HCT116 (cell line): ENCODE measurements at regions not wholly inside any gene's neighbourhood (a gene's known extent, or its start where the extent isn't known, plus 50 kb on each side); places are given as distances from the start of the nearest gene placed in this dataset.

Experiments
- ATAC-seq: fragments of 200-7000 bp; cut with Tn5 transposase; 2 replicates; pipeline ENCODE4 v1.9.1; 2020; ENCODE audit warnings: mild to moderate bottlenecking, moderate library complexity
- BruUV-seq: library from RNA; stranded (reverse); fragments of 400-500 nt; replicated peaks from 2 replicates; lab custom pipeline; 2021; lab: Mats Ljungman, UMichigan
- CTCF ChIA-PET: fragments of 300-600 bp; sonication (Branson Sonifier 250); formaldehyde crosslinking; loops from one replicate; lab custom pipeline; 2021; ENCODE audit warnings: antibody characterized with exemption; lab: Charles Lee
- POLR2A ChIA-PET: fragments of 300-600, 350-600 bp; sonication (Branson Sonifier 250); formaldehyde crosslinking; loops from one replicate; lab custom pipeline; 2021; ENCODE audit warnings: antibody characterized with exemption; lab: Charles Lee
- RAD21 ChIA-PET, 2 experiments: fragments of 300-600 bp; sonication (Branson Sonifier 250); formaldehyde crosslinking; loops; one replicate each; lab custom pipeline; 2023; ENCODE audit warnings: low total read pairs in 2 of 2; ENCODE audit not compliant: uncharacterized antibody in 2 of 2, unreplicated experiment in 2 of 2, low non-redundant PET in 1 of 2; lab: Charles Lee
- DNase-seq: peaks from one replicate; pipeline ENCODE4 v3.0.0-alpha.2; 2010; ENCODE audit warnings: low read depth, low spot score
- H2AFZ ChIP-seq: fragments of 200-600 bp; shearing (Covaris generic), sonication (generic); 2 replicates; pipeline ENCODE4 v1.6.1; 2017; ENCODE audit warnings: low read depth, mixed run types, mixed read lengths, antibody characterized with exemption, low read length; ENCODE audit not compliant: poor library complexity, severe bottlenecking
- H3K27ac ChIP-seq: 2 replicates; pipeline ENCODE4 v1.5.1; 2012; ENCODE audit warnings: low read depth, low read length
- H3K27me3 ChIP-seq: fragments of 200-600 bp; sonication (generic); 2 replicates; pipeline ENCODE4 v1.6.1; 2016; ENCODE audit warnings: mixed run types, low read length, mixed read lengths; ENCODE audit not compliant: insufficient read depth
- H3K36me3 ChIP-seq, 2 experiments: fragments of 200-500 bp in 1 of 2; fragments of 200-600 bp in 1 of 2; sonication (Bioruptor generic) in 1 of 2; sonication (generic) in 1 of 2; 2 replicates each; pipeline versions ENCODE4 v1.5.1 to v1.6.1; 2014 to 2016; ENCODE audit warnings: low read length in 2 of 2, inconsistent platforms in 1 of 2, mixed read lengths in 1 of 2, mixed run types in 1 of 2; ENCODE audit not compliant: insufficient read depth in 2 of 2, control insufficient read depth in 1 of 2
- H3K4me1 ChIP-seq, 2 experiments: fragments of 200-600 bp in 1 of 2; sonication (generic) in 1 of 2; 2 replicates each; pipeline versions ENCODE4 v1.5.1 to v1.6.1; 2012 to 2017; ENCODE audit warnings: low read length in 2 of 2, inconsistent platforms in 1 of 2, mild to moderate bottlenecking in 1 of 2, mixed read lengths in 1 of 2, mixed run types in 1 of 2, moderate library complexity in 1 of 2; ENCODE audit not compliant: insufficient read depth in 2 of 2, control insufficient read depth in 1 of 2
- H3K4me2 ChIP-seq: fragments of 200-600 bp; sonication (generic); 2 replicates; pipeline ENCODE4 v1.6.1; 2017; ENCODE audit warnings: mixed run types, low read length, mixed read lengths
- H3K4me3 ChIP-seq, 2 experiments: fragments of 200-600 bp in 1 of 2; sonication (generic) in 1 of 2; replicated peaks in 1 of 2; 2 replicates each; pipeline ENCODE4 v1.5.1; 2011 to 2016; ENCODE audit warnings: low read length in 2 of 2, control low read depth in 1 of 2, low read depth in 1 of 2, mild to moderate bottlenecking in 1 of 2, mixed read lengths in 1 of 2, mixed run types in 1 of 2
- H3K79me2 ChIP-seq: fragments of 200-600 bp; sonication (generic); 2 replicates; pipeline ENCODE4 v1.6.1; 2017; ENCODE audit warnings: mild to moderate bottlenecking, mixed run types, low read length, moderate library complexity, mixed read lengths; ENCODE audit not compliant: insufficient read depth
- H3K9ac ChIP-seq: fragments of 200-600 bp; sonication (generic); 2 replicates; pipeline ENCODE4 v1.6.1; 2016; ENCODE audit warnings: low read length, mixed read lengths
- H3K9me2 ChIP-seq: fragments of 200-600 bp; sonication (generic), shearing (Covaris generic); 2 replicates; pipeline ENCODE4 v1.6.1; 2017; ENCODE audit warnings: mixed run types, mild to moderate bottlenecking, moderate library complexity; ENCODE audit not compliant: insufficient read depth
- H3K9me3 ChIP-seq, 2 experiments: fragments of 200-500 bp in 1 of 2; fragments of 200-600 bp in 1 of 2; sonication (Bioruptor generic) in 1 of 2; sonication (generic) in 1 of 2; 2 replicates each; pipeline ENCODE4 v1.6.1; 2014 to 2017; ENCODE audit warnings: low read length in 2 of 2, mixed read lengths in 2 of 2, inconsistent platforms in 1 of 2, low read depth in 1 of 2, mild to moderate bottlenecking in 1 of 2, mixed run types in 1 of 2, moderate library complexity in 1 of 2; ENCODE audit not compliant: control insufficient read depth in 1 of 2, insufficient read depth in 1 of 2
- H4K20me1 ChIP-seq: fragments of 200-600 bp; sonication (generic), shearing (Covaris generic); 2 replicates; pipeline ENCODE4 v1.6.1; 2017; ENCODE audit warnings: mixed run types, mild to moderate bottlenecking, moderate library complexity; ENCODE audit not compliant: insufficient read depth
- EGR1 ChIP-seq: IDR thresholded peaks from 2 replicates; pipeline ENCODE4 v1.6.1; 2012; ENCODE audit warnings: low read depth
- ELF1 ChIP-seq: IDR thresholded peaks from 2 replicates; pipeline ENCODE4 v1.6.1; 2012; ENCODE audit warnings: low read depth, borderline replicate concordance
- EZH2phosphoT487 ChIP-seq: fragments of 200-600 bp; IDR thresholded peaks from 2 replicates; pipeline ENCODE4 v1.6.1; 2018; ENCODE audit warnings: antibody characterized with exemption, borderline replicate concordance
- POLR2A ChIP-seq: IDR thresholded peaks from 2 replicates; pipeline ENCODE4 v1.7.0; 2011; ENCODE audit warnings: borderline replicate concordance; ENCODE audit not compliant: insufficient read depth, insufficient read length; ENCODE audit errors: extremely low read depth
- SP1 ChIP-seq: IDR thresholded peaks from 2 replicates; pipeline ENCODE4 v1.6.1; 2012; ENCODE audit warnings: low read depth
- TCF7L2 ChIP-seq: IDR thresholded peaks from 2 replicates; pipeline ENCODE4 v1.7.0; 2011; ENCODE audit warnings: borderline replicate concordance, inconsistent platforms; ENCODE audit not compliant: insufficient read depth, insufficient read length; ENCODE audit errors: extremely low read depth
- ZNF274 ChIP-seq: fragments of 200-500 bp; sonication (Bioruptor generic); IDR thresholded peaks from 2 replicates; pipeline ENCODE4 v1.6.1; 2014; ENCODE audit warnings: mild to moderate bottlenecking, low read depth, low read length, inconsistent platforms
- intact Hi-C: fragments of 100-400 bp; cut with micrococcal nuclease; formaldehyde crosslinking; loops from 2 replicates; pipeline ENCODE4 v1.10.0; 2022
- TF ChIP-seq, protein P1 (sequence below): IDR thresholded peaks from 2 replicates; pipeline ENCODE4 v1.6.1; 2011; ENCODE audit warnings: mild to moderate bottlenecking, low read length, moderate library complexity; ENCODE audit not compliant: insufficient replicate concordance; ENCODE audit errors: extremely low read depth

DNA sequence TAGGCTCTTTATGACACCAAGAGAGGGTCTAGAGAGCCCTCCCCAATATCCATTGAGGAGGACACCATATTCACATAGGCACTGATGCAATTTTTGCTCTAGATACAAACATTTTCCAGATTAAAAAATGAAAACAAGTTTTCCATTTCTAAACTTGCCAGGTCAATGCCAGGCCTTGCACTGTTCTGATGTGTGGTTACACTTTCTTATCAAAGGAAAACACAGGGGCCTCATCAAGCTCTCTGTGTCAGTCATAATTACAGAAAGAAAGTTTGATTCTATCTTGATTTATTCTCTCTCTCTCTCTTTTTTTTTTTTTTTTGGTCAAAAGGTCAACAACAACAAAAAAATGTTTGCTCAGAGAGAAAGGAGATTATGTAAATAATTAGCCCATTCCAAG is 80.2 kb upstream of the ACSL4 start:
- Histone ChIP-seq H3K9ac (no peak overlapping the region), H3K27me3 (no peaks in the 10 kb centered on the region), H4K20me1 (no peaks in the 10 kb centered on the region), H3K9me3 (no peaks in the 10 kb centered on the region), H3K4me3 (no peak overlapping the region), H2AFZ (no peak overlapping the region), H3K27ac (no peak overlapping the region), H3K79me2 (no peaks in the 10 kb centered on the region), H3K36me3 (no peaks in the 10 kb centered on the region), H3K4me1 (no peaks in the 10 kb centered on the region), H3K9me2 (no peaks in the 10 kb centered on the region), H3K4me2 (no peak overlapping the region)
- TF ChIP-seq EGR1 (no peak), SP1 (no peak), ZNF274 (no peak), POLR2A (no peak), ELF1 (no peak)
- ATAC-seq (no peak), DNase-seq (no peak)
- ChIA-PET RAD21 (no interaction called here), CTCF (no interaction called here), POLR2A (no interaction called here)
- intact Hi-C loops, result no loop called here
- BruUV-seq, result no TSS peak

GRCh38 chrX:109818976-109819375 is 85.9 kb upstream of the ACSL4 start:
- Histone ChIP-seq H3K79me2 (no peaks in the 10 kb centered on the region), H3K27ac (no peak overlapping the region), H4K20me1 (no peaks in the 10 kb centered on the region), H3K9me2 (no peaks in the 10 kb centered on the region), H3K9me3 (no peaks in the 10 kb centered on the region), H3K4me1 (no peaks in the 10 kb centered on the region), H2AFZ (no peak overlapping the region), H3K36me3 (no peaks in the 10 kb centered on the region), H3K4me2 (no peak overlapping the region)
- DNase-seq (no peak), ATAC-seq (no peak)
- RAD21 ChIA-PET, result no interaction called here
- POLR2A ChIA-PET, result no interaction called here
- BruUV-seq, result no TSS peak
- CTCF ChIA-PET, result no interaction called here
- intact Hi-C loops, result no loop called here
- TF ChIP-seq EZH2phosphoT487 (no peak), TCF7L2 (no peak)
- TF ChIP-seq, protein P1, sequence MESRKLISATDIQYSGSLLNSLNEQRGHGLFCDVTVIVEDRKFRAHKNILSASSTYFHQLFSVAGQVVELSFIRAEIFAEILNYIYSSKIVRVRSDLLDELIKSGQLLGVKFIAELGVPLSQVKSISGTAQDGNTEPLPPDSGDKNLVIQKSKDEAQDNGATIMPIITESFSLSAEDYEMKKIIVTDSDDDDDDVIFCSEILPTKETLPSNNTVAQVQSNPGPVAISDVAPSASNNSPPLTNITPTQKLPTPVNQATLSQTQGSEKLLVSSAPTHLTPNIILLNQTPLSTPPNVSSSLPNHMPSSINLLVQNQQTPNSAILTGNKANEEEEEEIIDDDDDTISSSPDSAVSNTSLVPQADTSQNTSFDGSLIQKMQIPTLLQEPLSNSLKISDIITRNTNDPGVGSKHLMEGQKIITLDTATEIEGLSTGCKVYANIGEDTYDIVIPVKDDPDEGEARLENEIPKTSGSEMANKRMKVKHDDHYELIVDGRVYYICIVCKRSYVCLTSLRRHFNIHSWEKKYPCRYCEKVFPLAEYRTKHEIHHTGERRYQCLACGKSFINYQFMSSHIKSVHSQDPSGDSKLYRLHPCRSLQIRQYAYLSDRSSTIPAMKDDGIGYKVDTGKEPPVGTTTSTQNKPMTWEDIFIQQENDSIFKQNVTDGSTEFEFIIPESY, result no peak
- TF ChIP-seq, all 23 proteins: peak for 0
- no peak overlapping the region for H3K4me3 ChIP-seq
- H3K27me3 ChIP-seq, result no peaks in the 10 kb centered on the region
- no peak overlapping the region for H3K9ac ChIP-seq
